Left renal pelvis (tissue), 4 donors: ENCODE measurements at regions not wholly inside any gene's neighbourhood (a gene's known extent, or its start where the extent isn't known, plus 50 kb on each side); places are given as distances from the start of the nearest gene placed in this dataset.
"Not testable (repeated sequence)": the region's sequence is repeated elsewhere in the genome, so short reads cannot be mapped to it uniquely, and the experiment has no call there.

Source experiments
- DNase-seq, 4 donors: peaks; one replicate each; pipeline ENCODE4 v3.0.0-alpha.2; 2013; ENCODE audit warnings: low read depth in 4 of 4, low spot score in 3 of 4

DNA sequence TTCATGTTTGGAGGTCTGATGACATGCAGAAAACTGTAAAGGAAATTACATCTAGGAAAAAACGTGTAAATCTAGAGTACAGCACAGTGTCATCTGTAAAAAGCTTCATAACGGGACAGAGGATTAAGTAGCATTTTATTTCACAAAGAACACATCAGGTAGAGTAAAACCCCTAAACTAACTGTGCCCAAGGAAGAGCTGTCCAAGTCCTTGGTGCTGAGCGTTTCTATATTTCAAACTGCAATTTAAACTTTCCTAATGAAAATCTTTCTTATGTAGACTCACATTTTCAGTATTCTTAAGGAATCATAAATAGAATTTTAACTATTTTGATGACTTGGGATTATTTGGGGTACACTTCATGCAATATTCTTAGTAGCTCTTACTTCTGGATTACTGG lies 646.2 kb downstream of the IPMK start:
- DNase-seq: no peak

DNA sequence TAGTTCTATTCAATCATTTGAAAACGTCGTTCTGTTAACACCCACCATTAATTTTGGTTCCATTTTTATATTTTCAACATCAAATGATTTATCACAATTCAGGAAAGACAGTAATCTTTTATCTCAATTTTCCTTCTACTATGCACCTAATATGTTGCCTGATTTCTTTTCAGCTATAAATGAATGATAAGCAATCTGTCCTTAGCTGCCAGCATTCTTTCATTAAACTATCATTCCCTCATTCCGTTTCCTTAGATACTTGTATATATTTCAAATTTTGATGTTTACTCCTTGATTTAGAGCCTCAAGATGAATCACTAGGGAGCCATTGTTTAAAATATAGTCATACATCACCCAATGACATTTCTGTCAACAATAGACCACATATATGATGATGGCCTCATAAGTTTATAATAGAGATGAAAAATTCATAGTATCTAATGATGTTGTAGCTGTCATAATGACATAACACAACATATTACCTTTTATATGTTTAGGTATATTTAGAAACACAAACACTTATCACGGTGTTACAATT lies 661.7 kb downstream of the IPMK start:
- no peak for DNase-seq

DNA sequence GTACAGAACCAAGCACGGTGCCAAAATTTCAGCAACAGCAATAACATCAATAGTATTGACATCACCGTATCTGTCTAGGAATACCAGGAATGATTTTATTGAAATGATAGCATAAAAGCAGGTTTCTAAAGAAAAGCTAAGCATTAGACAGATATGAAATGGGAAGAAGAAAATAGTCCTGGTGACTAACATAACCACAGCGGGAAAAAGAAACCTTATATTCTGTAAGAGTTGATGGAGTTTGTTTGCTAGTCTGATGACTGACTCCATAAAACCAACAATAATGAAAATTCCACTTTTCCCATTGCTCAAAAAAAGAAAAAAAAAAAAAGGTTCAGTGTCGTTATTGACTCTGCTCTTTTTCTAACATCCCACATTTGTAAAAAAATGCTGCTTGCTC lies 668.3 kb downstream of the IPMK start:
- no peak for DNase-seq

DNA sequence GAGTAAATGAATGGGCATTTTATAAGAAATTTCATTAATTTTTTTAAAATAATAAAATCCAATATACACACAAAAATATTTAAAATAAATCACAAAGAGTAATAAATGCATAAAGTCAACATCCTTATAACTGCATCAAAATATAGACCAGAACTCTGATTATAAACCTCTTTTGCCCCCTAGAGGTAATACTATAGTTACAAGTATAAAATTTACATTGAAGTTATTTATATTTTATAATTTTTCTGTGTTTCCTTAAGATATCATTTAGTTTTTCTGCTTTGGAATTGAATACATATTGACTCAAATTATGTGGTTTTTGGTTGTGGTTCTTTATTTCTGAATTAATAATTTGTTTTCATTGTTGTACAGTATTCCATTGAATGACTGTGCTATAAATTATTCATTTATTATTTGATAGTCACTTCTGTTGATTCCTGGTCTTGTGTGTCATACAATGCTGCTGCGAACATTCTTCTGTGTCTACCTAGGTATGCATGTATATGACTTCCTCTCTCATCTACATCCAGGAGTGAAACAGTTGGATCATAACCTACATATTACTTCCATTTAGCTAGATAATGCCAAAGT lies 673.6 kb downstream of the IPMK start:
- no peak for DNase-seq

DNA sequence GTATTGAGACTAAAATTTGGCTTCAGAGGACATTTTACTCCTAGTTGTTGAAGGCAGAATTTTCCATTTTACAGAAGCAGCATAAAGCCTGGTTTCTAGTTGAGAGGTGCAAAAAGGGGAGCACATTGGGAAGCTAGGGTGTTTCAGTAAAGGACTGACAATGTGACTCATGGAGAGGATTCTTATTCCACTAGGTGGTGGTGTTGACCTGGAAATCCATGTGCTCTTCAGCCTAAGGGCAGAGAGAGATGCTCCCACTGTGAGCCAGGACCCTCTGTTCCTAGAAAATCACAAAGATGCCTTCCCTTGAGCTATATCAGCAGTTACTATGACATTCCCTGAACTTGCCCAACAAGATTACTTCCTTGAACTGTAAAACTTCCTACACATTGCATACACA lies 687.8 kb downstream of the IPMK start:
- peak in 1 of 4 donors; percentile 1 for DNase-seq

DNA sequence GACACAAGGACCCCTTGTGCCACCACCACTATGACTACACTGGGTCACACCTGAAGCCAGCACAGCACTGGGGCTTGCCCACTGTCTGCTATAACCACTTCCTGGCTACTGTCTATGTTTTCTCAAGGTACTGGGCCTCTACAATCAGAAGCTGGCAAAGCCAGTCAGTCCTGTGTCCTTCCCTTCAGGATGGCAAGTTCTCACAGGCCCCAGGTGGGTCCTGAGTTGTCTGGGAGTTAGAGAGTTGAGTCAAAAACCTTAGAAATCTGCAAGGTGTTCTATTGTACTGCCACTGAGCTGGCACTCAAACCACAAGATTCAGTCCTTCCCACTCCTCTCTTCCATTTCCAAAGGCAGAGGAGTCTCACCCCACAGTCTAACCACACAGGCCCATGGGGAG lies 705.5 kb downstream of the IPMK start:
- no peak for DNase-seq

DNA sequence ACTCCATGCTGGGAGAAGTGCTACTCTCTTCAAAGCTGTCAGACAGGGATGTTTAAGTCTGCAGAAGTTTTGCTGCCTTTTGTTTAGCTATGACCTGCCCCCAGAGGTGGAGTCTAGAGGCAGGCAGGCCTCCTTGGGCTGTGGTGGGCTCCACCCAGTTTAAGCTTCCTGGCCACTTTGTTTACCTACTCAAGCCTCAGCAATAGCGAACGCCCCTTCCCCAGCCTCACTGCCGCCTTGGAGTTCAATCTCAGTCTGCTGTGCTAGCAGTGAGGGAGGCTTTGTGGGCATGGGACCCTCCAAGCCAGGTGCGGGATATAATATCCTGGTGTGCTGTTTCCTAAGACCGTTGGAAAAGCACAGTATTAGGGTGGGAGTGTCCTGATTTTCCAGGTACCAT lies 715.9 kb downstream of the IPMK start:
- not testable (repeated sequence) for DNase-seq

DNA sequence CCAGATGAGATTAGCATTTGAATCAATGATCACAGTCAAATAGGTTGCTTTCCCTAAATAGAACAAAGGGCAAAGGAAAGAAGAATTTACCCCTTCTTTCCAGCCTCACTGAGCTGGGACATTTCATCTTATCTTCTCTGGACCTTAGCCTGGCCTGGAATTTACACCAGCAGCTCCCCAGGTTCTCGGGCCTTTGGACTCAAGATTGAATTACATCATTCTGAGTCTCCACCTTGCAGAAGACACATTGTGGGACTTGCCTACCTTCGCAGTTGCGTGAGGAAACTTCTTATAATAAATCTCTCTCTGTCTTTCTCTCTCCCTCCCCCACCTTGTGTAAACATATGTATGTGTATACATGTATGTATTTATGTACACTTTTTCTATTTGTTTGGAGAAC lies 732.4 kb downstream of the IPMK start:
- no peak for DNase-seq

DNA sequence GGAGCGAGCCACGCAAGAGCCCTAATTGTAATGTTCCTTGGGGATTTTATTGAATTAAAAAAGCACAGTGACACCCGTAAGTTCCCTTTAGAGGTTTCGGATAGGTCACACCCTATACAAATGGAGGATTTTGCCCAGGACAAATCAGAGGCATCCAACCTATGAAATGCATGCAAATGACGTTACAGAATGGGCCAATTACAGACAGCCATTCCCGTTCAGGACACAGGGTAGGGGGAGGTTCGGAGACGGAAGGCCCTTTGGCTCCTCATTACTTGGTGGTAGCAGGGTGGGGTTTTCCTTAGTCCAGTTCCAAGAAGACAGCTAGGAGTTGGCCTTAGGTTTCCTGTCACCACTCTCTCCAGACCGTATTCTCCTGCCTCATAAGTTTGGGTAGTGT lies 754.1 kb downstream of the IPMK start:
- DNase-seq: no peak

DNA sequence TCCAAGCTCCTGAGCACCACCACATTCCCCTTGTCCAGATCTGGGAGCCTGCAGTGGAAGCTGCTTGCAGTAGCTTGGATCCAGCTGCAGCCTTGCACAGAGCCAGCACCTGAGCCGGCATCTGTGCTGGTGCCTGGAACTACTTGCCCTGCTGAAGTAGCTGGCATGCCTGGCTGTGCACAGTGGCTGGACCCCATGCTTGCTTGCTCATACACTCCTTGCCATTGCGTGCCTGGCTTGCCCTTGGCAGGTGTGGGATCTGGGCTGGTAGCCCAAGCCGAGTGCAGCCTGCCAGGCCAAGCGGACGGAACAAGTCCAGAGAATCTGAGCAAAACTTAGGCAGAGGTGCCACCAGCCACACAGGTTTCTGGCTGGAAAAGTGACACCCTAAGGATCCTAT lies 759.9 kb downstream of the IPMK start:
- no peak for DNase-seq

DNA sequence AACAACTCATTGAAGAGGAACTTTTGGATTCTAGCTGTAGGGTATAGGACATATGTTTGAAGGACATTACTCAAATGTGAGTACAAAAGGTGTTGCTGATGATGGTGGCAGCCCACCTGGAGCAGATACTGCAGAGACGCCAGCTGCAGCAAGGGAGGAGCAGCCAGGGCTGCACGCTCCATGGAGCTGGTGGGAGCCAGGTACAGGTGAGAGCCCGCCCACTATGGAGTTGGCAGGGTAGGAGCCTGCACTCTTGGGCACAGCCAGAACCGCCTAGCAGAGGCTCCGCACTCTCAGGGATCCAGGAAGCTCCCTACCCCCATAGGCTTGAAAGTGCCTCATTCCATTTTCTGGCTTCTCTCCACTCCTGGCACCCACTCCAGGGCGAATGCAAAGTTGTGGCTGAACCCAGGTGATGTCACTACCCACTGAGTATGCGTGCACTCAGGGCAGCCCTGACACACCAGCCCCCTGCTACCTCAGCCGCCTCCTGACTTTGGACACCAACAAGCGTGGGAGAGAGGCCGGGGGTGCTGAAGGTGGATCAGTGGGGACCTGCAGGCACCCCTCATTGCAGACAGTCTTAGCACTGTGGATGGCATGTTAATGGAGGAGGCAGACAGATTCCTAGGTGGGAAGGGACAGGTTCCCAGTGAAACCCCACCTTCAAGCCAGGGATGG lies 761.1 kb downstream of the IPMK start:
- no peak for DNase-seq

DNA sequence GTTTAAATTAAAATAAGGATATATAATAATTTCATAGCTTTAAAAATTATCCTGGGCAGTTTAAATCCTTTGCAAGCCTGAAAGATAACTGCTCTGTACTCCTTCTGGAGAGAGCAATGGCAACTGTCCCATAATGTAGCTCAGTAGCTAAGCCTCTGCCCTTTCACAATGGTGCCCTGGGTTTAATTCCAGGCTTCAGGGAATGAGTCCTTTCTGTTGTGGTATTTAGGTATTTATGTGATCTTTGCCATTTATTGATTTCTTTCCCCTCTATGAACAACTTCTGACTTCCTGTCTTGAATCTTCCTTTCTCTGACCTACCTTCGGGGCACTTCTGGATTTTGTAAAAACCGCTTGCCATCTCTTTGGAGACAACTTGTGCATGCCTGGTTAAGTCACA lies 773.2 kb downstream of the IPMK start:
- DNase-seq: no peak

DNA sequence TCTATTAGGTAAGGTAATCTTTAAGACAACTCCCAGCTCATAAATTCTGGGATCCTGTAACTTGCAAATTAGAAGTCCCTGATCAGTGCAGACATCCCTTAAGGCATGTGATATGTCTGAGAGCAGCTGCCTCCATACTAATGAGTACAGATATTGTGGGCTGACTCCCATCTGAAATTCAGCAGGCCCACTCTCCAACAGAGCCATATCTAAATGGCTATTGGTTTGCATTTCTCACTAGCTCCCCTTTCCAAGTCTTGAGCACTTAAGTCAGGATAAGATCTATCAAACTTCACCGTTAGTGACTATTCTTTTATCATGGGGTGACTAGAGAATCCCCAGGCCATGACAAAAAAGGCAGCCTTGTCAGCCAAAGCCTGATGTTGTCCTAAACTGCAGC lies 785.4 kb downstream of the IPMK start:
- no peak for DNase-seq

DNA sequence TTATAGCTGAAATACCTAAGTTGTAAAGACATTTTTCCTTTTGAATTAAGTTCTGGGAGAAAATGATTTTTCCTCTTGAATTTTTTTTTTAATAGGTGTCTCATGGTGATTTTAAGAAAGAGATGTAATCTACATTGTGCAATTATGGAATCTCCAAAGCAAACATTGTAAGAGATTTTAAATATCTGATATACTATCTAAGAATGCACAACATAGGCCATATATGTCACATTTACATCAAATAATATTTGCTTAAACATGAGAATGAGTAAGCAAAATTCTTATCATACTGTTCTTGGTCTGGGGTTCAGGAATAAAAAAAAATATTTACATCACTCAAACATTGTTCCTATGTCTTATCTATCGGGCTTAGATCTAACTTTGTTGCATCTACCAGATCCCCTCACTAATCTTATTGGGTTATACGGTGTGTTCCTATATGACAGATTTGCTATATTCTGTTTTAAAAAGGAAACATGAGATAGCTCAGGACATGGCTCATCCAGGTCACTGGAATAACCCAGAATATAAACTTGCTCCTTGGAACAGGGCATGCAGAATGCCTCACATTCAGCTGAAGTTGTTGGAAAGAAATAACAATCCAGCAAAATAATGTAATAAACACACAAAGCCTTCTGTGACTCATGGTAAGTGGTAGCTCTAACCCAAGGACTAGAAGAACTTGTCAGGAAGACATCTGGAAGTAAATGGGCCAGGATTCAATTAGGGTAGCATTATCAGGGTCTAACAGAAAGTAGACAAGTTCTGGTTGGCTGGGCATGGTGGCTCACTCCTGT lies 794.7 kb downstream of the IPMK start:
- DNase-seq: no peak

DNA sequence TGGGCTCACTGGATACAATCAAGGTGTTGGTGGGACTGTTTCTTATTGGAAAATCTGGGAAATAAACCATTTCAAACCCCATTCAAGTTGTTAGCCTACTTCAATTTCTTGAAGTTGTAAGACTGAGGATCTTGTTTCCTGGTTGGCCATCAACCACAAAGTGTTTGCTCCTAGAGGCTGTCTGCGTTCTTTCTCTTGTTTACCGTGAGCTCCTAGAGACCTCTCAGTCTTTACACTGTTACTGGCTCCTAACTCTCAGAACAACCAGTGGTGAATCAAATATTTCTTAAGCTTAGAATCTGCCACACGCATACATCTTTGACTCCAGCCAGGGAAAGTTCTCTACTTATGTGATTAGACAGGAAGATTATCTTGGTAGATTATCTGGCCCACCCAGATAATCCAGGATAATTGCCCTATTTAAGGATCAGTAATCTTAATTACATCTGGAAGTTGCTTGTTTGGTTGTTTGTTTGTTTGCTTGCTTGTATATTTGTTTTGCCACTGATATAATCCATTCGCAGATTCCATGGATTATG lies 798.7 kb downstream of the IPMK start:
- DNase-seq: no peak

DNA sequence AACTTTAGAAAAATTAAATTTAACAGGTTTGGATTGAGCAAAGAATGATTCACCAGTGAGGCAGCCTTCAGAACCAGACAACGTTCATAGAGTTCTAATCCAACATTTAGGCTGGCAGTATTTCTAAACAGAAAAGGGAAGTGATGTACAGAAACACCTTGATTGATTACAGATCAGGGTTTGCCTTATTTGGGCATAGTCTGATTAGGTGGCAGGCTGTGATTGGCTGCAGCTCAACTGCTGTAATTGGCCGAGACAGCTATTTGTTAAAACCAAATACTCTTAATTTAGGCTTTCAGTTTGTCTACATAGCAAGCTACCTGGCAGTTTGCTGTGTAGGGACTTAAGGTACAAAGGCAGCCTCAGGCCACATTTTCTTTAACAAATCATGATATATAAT lies 802.5 kb downstream of the IPMK start:
- DNase-seq: no peak

DNA sequence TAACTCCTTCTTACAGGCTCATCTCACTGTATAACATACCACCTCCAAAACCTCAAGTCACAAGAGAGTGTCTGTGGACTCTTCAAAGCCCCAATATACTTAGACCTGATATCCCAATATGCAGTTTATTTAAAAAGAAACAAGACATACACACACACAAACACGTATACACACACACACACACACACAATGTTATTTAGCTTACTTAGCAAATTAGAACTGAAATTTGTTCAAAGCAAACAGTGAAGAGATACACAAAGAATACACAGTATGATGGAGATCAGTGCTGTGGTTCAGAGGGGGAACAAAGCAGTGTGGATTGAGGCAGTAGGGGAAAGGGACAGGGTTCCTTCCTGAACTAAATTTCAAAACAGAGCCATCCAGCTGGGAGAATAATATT lies 807.2 kb downstream of the IPMK start:
- DNase-seq: no peak

DNA sequence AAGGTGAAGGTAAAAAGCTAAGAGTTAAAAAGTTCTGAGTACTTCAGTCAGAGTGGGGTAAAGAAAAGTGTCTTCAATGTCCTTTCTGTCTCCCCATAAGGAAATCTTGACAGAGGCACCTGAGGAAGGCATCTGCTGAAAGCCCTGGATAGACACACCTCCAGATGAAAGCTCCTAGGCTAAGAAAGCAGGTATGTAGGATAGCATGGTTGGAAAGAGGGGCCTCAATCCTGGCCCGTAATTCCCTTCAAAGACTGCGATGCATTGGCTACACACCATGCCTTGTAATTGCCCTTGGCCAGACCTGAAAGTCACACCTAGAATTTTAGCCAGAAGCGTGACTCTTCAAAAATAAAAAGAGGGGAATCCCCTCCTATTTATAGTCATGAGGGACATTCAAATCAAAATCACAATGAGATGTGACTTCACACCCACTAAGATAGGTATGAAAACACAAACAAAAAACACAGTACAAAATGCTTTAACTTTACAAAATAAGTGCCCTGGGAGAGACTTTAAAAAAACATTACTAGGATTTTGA lies 809.7 kb downstream of the IPMK start:
- DNase-seq: no peak

DNA sequence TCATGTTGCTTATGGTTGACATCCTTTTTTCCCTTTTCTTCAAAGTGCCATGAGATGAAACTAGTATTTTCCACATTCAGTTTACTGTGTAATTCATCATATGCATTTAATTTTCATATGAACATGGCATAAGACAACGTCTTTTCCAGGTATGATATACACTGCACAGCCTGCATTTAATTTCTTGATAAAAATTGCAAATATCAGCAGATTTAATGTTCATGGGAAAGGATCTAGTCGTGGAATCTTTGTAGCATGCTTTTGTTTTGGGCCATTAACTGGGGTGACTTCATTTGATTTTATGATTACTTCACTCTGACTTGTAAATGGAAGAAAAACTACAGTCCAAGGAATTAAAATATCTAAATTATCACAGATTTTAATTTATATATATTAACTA lies 837.3 kb downstream of the IPMK start:
- no peak for DNase-seq

DNA sequence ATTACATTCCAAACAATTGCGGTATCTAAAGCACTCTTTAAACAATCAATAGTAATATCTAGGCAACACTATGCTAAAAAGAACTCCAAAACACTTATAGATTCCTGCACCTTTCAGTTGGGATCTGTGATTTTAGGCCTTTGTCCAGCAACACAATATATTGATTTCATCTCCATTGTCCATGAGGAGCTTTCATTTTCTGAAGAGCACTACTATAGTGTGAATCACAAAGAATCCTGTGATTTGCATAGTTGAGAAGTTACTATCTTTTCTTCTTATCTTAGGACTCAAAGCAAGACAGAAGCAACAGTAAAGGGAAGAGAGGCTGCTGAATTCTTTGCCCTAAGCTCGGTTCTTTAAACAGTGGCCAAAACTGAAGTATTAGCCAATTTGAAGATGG lies 846.8 kb downstream of the IPMK start:
- DNase-seq: no peak

DNA sequence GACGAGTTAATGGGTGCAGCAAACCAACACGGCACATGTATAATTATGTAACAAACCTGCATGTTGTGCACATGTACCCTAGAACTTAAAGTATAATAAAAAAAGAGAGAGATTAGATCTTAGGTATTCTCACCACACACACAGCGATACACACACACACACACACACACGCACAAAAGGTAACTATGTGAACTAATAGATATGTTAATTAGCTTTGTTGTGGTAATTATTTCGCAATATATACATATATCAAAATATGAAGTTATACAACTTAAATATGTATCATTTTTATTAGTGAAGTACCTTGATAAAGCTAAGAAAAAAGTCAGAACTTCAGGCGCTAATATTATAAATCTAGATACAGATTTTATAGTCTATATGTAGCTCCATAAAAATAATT lies 849.2 kb downstream of the IPMK start:
- DNase-seq: no peak
